ENCODE measurements at regions not wholly inside any gene's neighbourhood (a gene's known extent, or its start where the extent isn't known, plus 50 kb on each side); places are given as distances from the start of the nearest gene placed in this dataset.

- Mint-ChIP-seq H3K27ac (no peak overlapping the region), H3K9me3 (peaks cover 0 to 2% (median 0%) of the 10 kb centered on the region in 9 donors), H3K4me3 (no peak overlapping the region), H3K4me1 (no peaks in the 10 kb centered on the region), H3K36me3 (no peaks in the 10 kb centered on the region), H3K27me3 (peaks cover 1 to 24% (median 10%) of the 10 kb centered on the region in 5 donors)
- POLR2A ChIA-PET, result no interaction called here
- ATAC-seq (no peak), DNase-seq (no peak)
Observed at GRCh38 chr13:39186205-39186875, 148.1 kb downstream of the NHLRC3 start.

- no peak for ATAC-seq
- Mint-ChIP-seq H3K4me3 (no peak overlapping the region), H3K27me3 (peaks cover 10 to 30% (median 20%) of the 10 kb centered on the region in 5 donors), H3K9me3 (peaks cover 0 to 2% (median 0%) of the 10 kb centered on the region in 9 donors), H3K36me3 (no peaks in the 10 kb centered on the region), H3K4me1 (no peaks in the 10 kb centered on the region), H3K27ac (no peak overlapping the region)
- no peak for DNase-seq
- POLR2A ChIA-PET, result no interaction called here
Observed at GRCh38 chr13:39189778-39190177, 151.5 kb downstream of the NHLRC3 start.

- Mint-ChIP-seq H3K27me3 (peaks cover 12 to 39% (median 13%) of the 10 kb centered on the region in 5 donors), H3K36me3 (no peaks in the 10 kb centered on the region), H3K4me3 (no peak overlapping the region), H3K27ac (no peak overlapping the region), H3K9me3 (no peaks in the 10 kb centered on the region), H3K4me1 (no peaks in the 10 kb centered on the region)
- ATAC-seq (no peak), DNase-seq (no peak)
- POLR2A ChIA-PET, result no interaction called here
Observed at GRCh38 chr13:39196965-39197646, 158.8 kb downstream of the NHLRC3 start.

GRCh38 chr13:39197647-39198007, 159.4 kb downstream of the NHLRC3 start:
- H3K27me3 Mint-ChIP-seq, result peaks cover 10 to 39% (median 13%) of the 10 kb centered on the region in 5 donors
- H3K4me3 Mint-ChIP-seq, result no peak overlapping the region
- POLR2A ChIA-PET, result no interaction called here
- no peaks in the 10 kb centered on the region for H3K9me3 Mint-ChIP-seq
- no peaks in the 10 kb centered on the region for H3K36me3 Mint-ChIP-seq
- DNase-seq (no peak), ATAC-seq (no peak)
- H3K27ac Mint-ChIP-seq, result no peak overlapping the region
- H3K4me1 Mint-ChIP-seq, result no peaks in the 10 kb centered on the region

- ATAC-seq (no peak), DNase-seq (no peak)
- Mint-ChIP-seq H3K27ac (no peak overlapping the region), H3K27me3 (peaks cover 4 to 27% (median 5%) of the 10 kb centered on the region in 5 donors), H3K4me3 (no peak overlapping the region), H3K36me3 (no peaks in the 10 kb centered on the region), H3K4me1 (no peaks in the 10 kb centered on the region), H3K9me3 (no peaks in the 10 kb centered on the region)
- POLR2A ChIA-PET, result no interaction called here
Observed at GRCh38 chr13:39200249-39200910, 162.1 kb downstream of the NHLRC3 start.

GRCh38 chr13:39201180-39201579, 162.9 kb downstream of the NHLRC3 start:
- H3K36me3 Mint-ChIP-seq, result no peaks in the 10 kb centered on the region

GRCh38 chr13:39202746-39203145, 164.5 kb downstream of the NHLRC3 start:
- ATAC-seq, result no peak
- Mint-ChIP-seq H3K27me3 (peaks cover 5 to 27% (median 6%) of the 10 kb centered on the region in 5 donors), H3K4me1 (no peaks in the 10 kb centered on the region), H3K36me3 (no peaks in the 10 kb centered on the region), H3K4me3 (no peak overlapping the region), H3K27ac (no peak overlapping the region), H3K9me3 (peaks cover 0 to 5% (median 0%) of the 10 kb centered on the region in 9 donors)
- POLR2A ChIA-PET, result no interaction called here
- no peak for DNase-seq

More at GRCh38 chr13:39201180-39201579, 162.9 kb downstream of the NHLRC3 start:
- no peak overlapping the region for H3K27ac Mint-ChIP-seq
- H3K27me3 Mint-ChIP-seq, result peaks cover 4 to 27% (median 5%) of the 10 kb centered on the region in 5 donors
- no peaks in the 10 kb centered on the region for H3K4me1 Mint-ChIP-seq
- no peaks in the 10 kb centered on the region for H3K9me3 Mint-ChIP-seq
- H3K4me3 Mint-ChIP-seq, result no peak overlapping the region
- no peak for ATAC-seq
- POLR2A ChIA-PET, result no interaction called here
- no peak for DNase-seq

GRCh38 chr13:39208636-39209035, 170.4 kb downstream of the NHLRC3 start:
- H3K36me3 Mint-ChIP-seq, result no peaks in the 10 kb centered on the region
- H3K9me3 Mint-ChIP-seq, result peaks cover 0 to 5% (median 0%) of the 10 kb centered on the region in 9 donors
- no peak overlapping the region for H3K27ac Mint-ChIP-seq
- no peak for ATAC-seq
- peaks cover 9 to 28% (median 11%) of the 10 kb centered on the region in 5 donors for H3K27me3 Mint-ChIP-seq
- H3K4me1 Mint-ChIP-seq, result no peaks in the 10 kb centered on the region
- H3K4me3 Mint-ChIP-seq, result no peak overlapping the region
- POLR2A ChIA-PET, result no interaction called here
- DNase-seq, result no peak

GRCh38 chr13:39209731-39210531, 171.7 kb downstream of the NHLRC3 start:
- Mint-ChIP-seq H3K4me1 (no peaks in the 10 kb centered on the region), H3K4me3 (no peak overlapping the region), H3K36me3 (no peaks in the 10 kb centered on the region), H3K27me3 (peaks cover 7 to 24% (median 10%) of the 10 kb centered on the region in 5 donors), H3K9me3 (peaks cover 0 to 5% (median 0%) of the 10 kb centered on the region in 9 donors), H3K27ac (no peak overlapping the region)
- DNase-seq, result no peak
- POLR2A ChIA-PET, result no interaction called here
- no peak for ATAC-seq

GRCh38 chr13:39210961-39211534, 172.8 kb downstream of the NHLRC3 start:
- POLR2A ChIA-PET, result no interaction called here
- Mint-ChIP-seq H3K36me3 (peaks cover 0 to 4% (median 0%) of the 10 kb centered on the region in 3 donors), H3K4me1 (no peaks in the 10 kb centered on the region), H3K27ac (no peak overlapping the region), H3K9me3 (peaks cover 0 to 5% (median 0%) of the 10 kb centered on the region in 9 donors), H3K27me3 (peaks cover 9 to 35% (median 18%) of the 10 kb centered on the region in 5 donors), H3K4me3 (no peak overlapping the region)
- DNase-seq (no peak), ATAC-seq (no peak)

GRCh38 chr13:39215971-39216370, 177.7 kb downstream of the NHLRC3 start:
- no peak for ATAC-seq
- no peak overlapping the region for H3K27ac Mint-ChIP-seq
- no peaks in the 10 kb centered on the region for H3K4me1 Mint-ChIP-seq

GRCh38 chr13:39217471-39217870, 179.2 kb downstream of the NHLRC3 start:
- H3K4me1 Mint-ChIP-seq, result no peaks in the 10 kb centered on the region
- ATAC-seq (no peak), DNase-seq (no peak)
- H3K27ac Mint-ChIP-seq, result no peak overlapping the region
- H3K4me3 Mint-ChIP-seq, result no peak overlapping the region
- peaks cover 5 to 29% (median 11%) of the 10 kb centered on the region in 5 donors for H3K27me3 Mint-ChIP-seq
- H3K36me3 Mint-ChIP-seq, result peaks cover 0 to 4% (median 0%) of the 10 kb centered on the region in 3 donors
- H3K9me3 Mint-ChIP-seq, result peaks cover 0 to 28% (median 12%) of the 10 kb centered on the region in 9 donors
- POLR2A ChIA-PET, result no interaction called here

More at GRCh38 chr13:39215971-39216370, 177.7 kb downstream of the NHLRC3 start:
- H3K36me3 Mint-ChIP-seq, result peaks cover 0 to 4% (median 0%) of the 10 kb centered on the region in 3 donors
- DNase-seq, result no peak
- H3K4me3 Mint-ChIP-seq, result no peak overlapping the region
- POLR2A ChIA-PET, result no interaction called here
- peaks cover 9 to 44% (median 16%) of the 10 kb centered on the region in 5 donors for H3K27me3 Mint-ChIP-seq
- peaks cover 0 to 28% (median 7%) of the 10 kb centered on the region in 9 donors for H3K9me3 Mint-ChIP-seq

Data from naive thymus-derived CD8-positive, alpha-beta T cell (primary cell).